ENCODE measurements at regions not wholly inside any gene's neighbourhood (a gene's known extent, or its start where the extent isn't known, plus 50 kb on each side); places are given as distances from the start of the nearest gene placed in this dataset.

- Histone ChIP-seq H3K4me3 (ENCODE audit: low read length) (no peak overlapping the region), H3K9me3 (replicated peaks; ENCODE audit: control insufficient read depth, low read depth, low read length) (no peaks in the 10 kb centered on the region), H3K4me1 (ENCODE audit: control insufficient read depth, insufficient read depth, low read length) (no peaks in the 10 kb centered on the region), H3K27me3 (ENCODE audit: control insufficient read depth, insufficient read depth, low read length) (no peaks in the 10 kb centered on the region), H3K27ac (ENCODE audit: low read length) (no peak overlapping the region), H3K36me3 (ENCODE audit: control insufficient read depth, insufficient read depth, low read length) (no peaks in the 10 kb centered on the region)
- no peak for DNase-seq
- no CpG with 5 or more reads among the region's 1 CpG for whole genome bisulfite sequencing (ENCODE audit: insufficient coverage)
Measured at GRCh38 chr5:104757915-104758314, 1195.3 kb upstream of the NUDT12 start.

- H3K36me3 ChIP-seq (ENCODE audit: control insufficient read depth, insufficient read depth, low read length): no peaks in the 10 kb centered on the region
- H3K27me3 ChIP-seq (ENCODE audit: control insufficient read depth, insufficient read depth, low read length): no peaks in the 10 kb centered on the region
- H3K4me1 ChIP-seq (ENCODE audit: control insufficient read depth, insufficient read depth, low read length): no peaks in the 10 kb centered on the region
- H3K4me3 ChIP-seq (ENCODE audit: low read length): no peak overlapping the region
- H3K27ac ChIP-seq (ENCODE audit: low read length): no peak overlapping the region
- WGBS (ENCODE audit: insufficient coverage): no CpG with 5 or more reads among the region's 2 CpGs
- DNase-seq: no peak
- H3K9me3 ChIP-seq (replicated peaks; ENCODE audit: control insufficient read depth, low read depth, low read length): no peaks in the 10 kb centered on the region
Measured at GRCh38 chr5:104755806-104756205, 1193.2 kb upstream of the NUDT12 start.

- no peaks in the 10 kb centered on the region for H3K36me3 ChIP-seq (ENCODE audit: control insufficient read depth, insufficient read depth, low read length)
- H3K27ac ChIP-seq (ENCODE audit: low read length): no peak overlapping the region
- DNase-seq: no peak
- H3K4me3 ChIP-seq (ENCODE audit: low read length): no peak overlapping the region
- no CpG with 5 or more reads among the region's 3 CpGs for WGBS (ENCODE audit: insufficient coverage)
- H3K4me1 ChIP-seq (ENCODE audit: control insufficient read depth, insufficient read depth, low read length): no peaks in the 10 kb centered on the region
- H3K27me3 ChIP-seq (ENCODE audit: control insufficient read depth, insufficient read depth, low read length): no peaks in the 10 kb centered on the region
- no peaks in the 10 kb centered on the region for H3K9me3 ChIP-seq (replicated peaks; ENCODE audit: control insufficient read depth, low read depth, low read length)
Measured at GRCh38 chr5:104754311-104754995, 1191.9 kb upstream of the NUDT12 start.

GRCh38 chr5:104751969-104752368, 1189.4 kb upstream of the NUDT12 start:
- H3K36me3 ChIP-seq (ENCODE audit: control insufficient read depth, insufficient read depth, low read length): no peaks in the 10 kb centered on the region
- H3K9me3 ChIP-seq (replicated peaks; ENCODE audit: control insufficient read depth, low read depth, low read length): no peaks in the 10 kb centered on the region
- H3K4me3 ChIP-seq (ENCODE audit: low read length): no peak overlapping the region
- no CpG with 5 or more reads among the region's 1 CpG for WGBS (ENCODE audit: insufficient coverage)
- H3K4me1 ChIP-seq (ENCODE audit: control insufficient read depth, insufficient read depth, low read length): no peaks in the 10 kb centered on the region
- no peak overlapping the region for H3K27ac ChIP-seq (ENCODE audit: low read length)
- H3K27me3 ChIP-seq (ENCODE audit: control insufficient read depth, insufficient read depth, low read length): no peaks in the 10 kb centered on the region
- no peak for DNase-seq

GRCh38 chr5:104739905-104740304, 1177.3 kb upstream of the NUDT12 start:
- no peak for DNase-seq
- Histone ChIP-seq H3K4me3 (ENCODE audit: low read length) (no peak overlapping the region), H3K4me1 (ENCODE audit: control insufficient read depth, insufficient read depth, low read length) (no peaks in the 10 kb centered on the region), H3K27me3 (ENCODE audit: control insufficient read depth, insufficient read depth, low read length) (no peaks in the 10 kb centered on the region), H3K9me3 (replicated peaks; ENCODE audit: control insufficient read depth, low read depth, low read length) (no peaks in the 10 kb centered on the region), H3K27ac (ENCODE audit: low read length) (no peak overlapping the region), H3K36me3 (ENCODE audit: control insufficient read depth, insufficient read depth, low read length) (no peaks in the 10 kb centered on the region)
- WGBS (ENCODE audit: insufficient coverage): no CpG with 5 or more reads among the region's 3 CpGs

- Histone ChIP-seq H3K4me3 (ENCODE audit: low read length) (no peak overlapping the region), H3K27ac (ENCODE audit: low read length) (no peak overlapping the region), H3K4me1 (ENCODE audit: control insufficient read depth, insufficient read depth, low read length) (no peaks in the 10 kb centered on the region), H3K36me3 (ENCODE audit: control insufficient read depth, insufficient read depth, low read length) (no peaks in the 10 kb centered on the region), H3K9me3 (replicated peaks; ENCODE audit: control insufficient read depth, low read depth, low read length) (no peaks in the 10 kb centered on the region), H3K27me3 (ENCODE audit: control insufficient read depth, insufficient read depth, low read length) (no peaks in the 10 kb centered on the region)
- DNase-seq: no peak
- no CpG with 5 or more reads among the region's 2 CpGs for WGBS (ENCODE audit: insufficient coverage)
Measured at GRCh38 chr5:104739503-104739902, 1176.9 kb upstream of the NUDT12 start.

- no peak overlapping the region for H3K27ac ChIP-seq (ENCODE audit: low read length)
- no peaks in the 10 kb centered on the region for H3K4me1 ChIP-seq (ENCODE audit: control insufficient read depth, insufficient read depth, low read length)
- no peaks in the 10 kb centered on the region for H3K36me3 ChIP-seq (ENCODE audit: control insufficient read depth, insufficient read depth, low read length)
- H3K9me3 ChIP-seq (replicated peaks; ENCODE audit: control insufficient read depth, low read depth, low read length): no peaks in the 10 kb centered on the region
- no peaks in the 10 kb centered on the region for H3K27me3 ChIP-seq (ENCODE audit: control insufficient read depth, insufficient read depth, low read length)
- WGBS (ENCODE audit: insufficient coverage): no CpG with 5 or more reads among the region's 3 CpGs
- no peak overlapping the region for H3K4me3 ChIP-seq (ENCODE audit: low read length)
- no peak for DNase-seq
Measured at GRCh38 chr5:104736073-104736472, 1173.5 kb upstream of the NUDT12 start.

GRCh38 chr5:104734046-104734445, 1171.5 kb upstream of the NUDT12 start:
- no CpG with 5 or more reads among the region's 2 CpGs for WGBS (ENCODE audit: insufficient coverage)
- no peaks in the 10 kb centered on the region for H3K27me3 ChIP-seq (ENCODE audit: control insufficient read depth, insufficient read depth, low read length)
- no peak for DNase-seq

GRCh38 chr5:104733063-104733669, 1170.6 kb upstream of the NUDT12 start:
- no peaks in the 10 kb centered on the region for H3K4me1 ChIP-seq (ENCODE audit: control insufficient read depth, insufficient read depth, low read length)
- no peaks in the 10 kb centered on the region for H3K9me3 ChIP-seq (replicated peaks; ENCODE audit: control insufficient read depth, low read depth, low read length)
- H3K27ac ChIP-seq (ENCODE audit: low read length): no peak overlapping the region
- WGBS (ENCODE audit: insufficient coverage): no CpG with 5 or more reads among the region's 2 CpGs
- DNase-seq: no peak
- no peaks in the 10 kb centered on the region for H3K27me3 ChIP-seq (ENCODE audit: control insufficient read depth, insufficient read depth, low read length)
- H3K36me3 ChIP-seq (ENCODE audit: control insufficient read depth, insufficient read depth, low read length): no peaks in the 10 kb centered on the region
- no peak overlapping the region for H3K4me3 ChIP-seq (ENCODE audit: low read length)

More at GRCh38 chr5:104734046-104734445, 1171.5 kb upstream of the NUDT12 start:
- Histone ChIP-seq H3K9me3 (replicated peaks; ENCODE audit: control insufficient read depth, low read depth, low read length) (no peaks in the 10 kb centered on the region), H3K27ac (ENCODE audit: low read length) (no peak overlapping the region), H3K36me3 (ENCODE audit: control insufficient read depth, insufficient read depth, low read length) (no peaks in the 10 kb centered on the region), H3K4me3 (ENCODE audit: low read length) (no peak overlapping the region), H3K4me1 (ENCODE audit: control insufficient read depth, insufficient read depth, low read length) (no peaks in the 10 kb centered on the region)

GRCh38 chr5:104731331-104731730, 1168.7 kb upstream of the NUDT12 start:
- H3K36me3 ChIP-seq (ENCODE audit: control insufficient read depth, insufficient read depth, low read length): no peaks in the 10 kb centered on the region
- H3K27me3 ChIP-seq (ENCODE audit: control insufficient read depth, insufficient read depth, low read length): no peaks in the 10 kb centered on the region
- no peak overlapping the region for H3K4me3 ChIP-seq (ENCODE audit: low read length)
- no peak overlapping the region for H3K27ac ChIP-seq (ENCODE audit: low read length)
- WGBS (ENCODE audit: insufficient coverage): no CpG with 5 or more reads among the region's 2 CpGs
- H3K9me3 ChIP-seq (replicated peaks; ENCODE audit: control insufficient read depth, low read depth, low read length): no peaks in the 10 kb centered on the region
- DNase-seq: no peak
- H3K4me1 ChIP-seq (ENCODE audit: control insufficient read depth, insufficient read depth, low read length): no peaks in the 10 kb centered on the region

Data from muscle of leg (tissue), 3 donors.